ENCODE measurements at regions not wholly inside any gene's neighbourhood (a gene's known extent, or its start where the extent isn't known, plus 50 kb on each side); places are given as distances from the start of the nearest gene placed in this dataset.

DNA sequence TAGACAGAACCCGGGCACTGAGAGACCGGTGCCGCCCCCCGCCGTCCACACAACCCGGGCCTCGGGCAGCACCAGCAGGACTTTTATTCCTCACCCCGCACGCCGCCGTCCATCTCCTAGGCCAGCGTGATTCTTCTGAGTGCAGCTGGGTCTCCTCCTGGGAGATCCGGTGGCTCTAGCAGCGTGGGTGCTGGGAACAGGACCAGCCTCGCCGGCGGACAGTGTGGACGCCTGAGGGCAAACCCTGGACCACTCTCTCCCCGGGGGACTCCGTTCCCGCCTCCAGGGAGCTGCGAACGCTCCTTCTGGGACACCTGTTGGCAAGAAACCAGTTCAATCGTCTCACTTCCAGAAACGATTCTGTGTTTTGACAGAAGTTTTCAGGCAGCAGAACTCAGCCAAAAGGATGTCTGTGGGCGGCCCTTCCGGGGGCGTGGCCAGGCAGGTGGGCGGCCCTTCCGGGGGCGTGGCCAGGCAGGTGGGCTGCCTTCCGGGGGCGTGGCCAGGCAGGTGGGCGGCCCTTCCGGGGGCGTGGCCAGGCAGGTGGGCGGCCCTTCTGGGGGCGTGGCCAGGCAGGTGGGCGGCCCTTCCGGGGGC is 130.7 kb downstream of the DLL1 start:
- H3K36me3 ChIP-seq = no peaks in the 10 kb centered on the region
- no peak for DNase-seq
- H3K4me3 ChIP-seq = no peak overlapping the region
- no peak for TF ChIP-seq POLR2A (IDR thresholded peaks at IDR 0.05)
- no peak for TF ChIP-seq CTCF (IDR thresholded peaks at IDR 0.05)
- H3K27me3 ChIP-seq = no peaks in the 10 kb centered on the region
- H3K4me1 ChIP-seq = no peaks in the 10 kb centered on the region
- intact Hi-C loops (cut with DNase I; ENCODE audit: low total_unique reads) = no loop called here
- no peaks in the 10 kb centered on the region for H3K9me3 ChIP-seq
- H3K27ac ChIP-seq = no peak overlapping the region

DNA sequence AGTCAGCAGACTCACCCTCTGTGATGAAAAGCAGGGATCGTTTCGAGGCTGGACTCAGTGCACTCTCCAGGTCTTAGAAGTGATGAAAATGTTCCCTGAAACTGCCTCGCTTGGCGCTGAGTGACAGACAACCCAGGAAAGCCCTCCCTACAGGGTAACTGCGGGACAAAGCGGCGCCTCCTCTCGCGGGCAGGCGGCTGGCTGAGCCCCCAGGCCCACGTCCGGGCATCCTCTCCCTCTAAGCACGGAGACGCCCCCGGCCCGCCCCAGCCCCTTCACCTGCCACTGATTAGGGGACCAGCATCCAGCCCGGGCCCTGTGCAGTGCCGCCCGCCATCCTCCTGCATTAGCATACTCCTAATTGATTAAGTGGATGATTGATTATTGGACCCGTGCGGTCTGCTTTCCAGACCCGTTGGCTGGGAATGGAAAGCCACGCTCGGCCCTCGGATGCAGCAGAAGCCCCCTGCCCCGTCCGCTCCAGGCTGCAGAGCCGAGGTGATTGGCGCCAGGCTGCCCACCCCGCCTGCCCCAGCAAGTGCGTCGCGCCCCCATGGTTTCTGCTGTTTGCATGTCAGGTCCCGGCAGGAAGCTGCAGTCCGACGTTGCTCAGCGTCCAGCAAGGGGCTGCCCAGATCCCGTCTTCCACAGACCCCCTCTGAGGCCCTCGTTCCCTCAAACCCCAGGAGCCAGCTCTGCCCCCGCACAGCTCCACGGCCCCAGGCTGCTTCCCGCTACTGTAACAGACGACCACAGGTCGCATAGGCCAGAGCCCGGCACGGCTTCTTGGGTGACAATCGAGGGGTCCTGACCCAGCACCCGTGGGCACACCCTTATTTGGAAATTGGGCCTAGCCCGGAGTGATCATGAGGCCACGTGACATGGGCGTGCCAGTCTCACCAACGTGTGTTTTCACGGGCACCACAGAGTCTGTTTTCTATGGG is 131.6 kb downstream of the DLL1 start:
- no peak for DNase-seq
- Histone ChIP-seq H3K27me3 (no peaks in the 10 kb centered on the region), H3K4me3 (no peak overlapping the region), H3K36me3 (no peaks in the 10 kb centered on the region), H3K9me3 (no peaks in the 10 kb centered on the region), H3K27ac (no peak overlapping the region), H3K4me1 (no peaks in the 10 kb centered on the region)
- TF ChIP-seq POLR2A (IDR thresholded peaks at IDR 0.05) = no peak
- intact Hi-C loops (cut with DNase I; ENCODE audit: low total_unique reads) = no loop called here

GRCh38 chr6:170158296-170159021 is 132.4 kb downstream of the DLL1 start:
- Histone ChIP-seq H3K36me3 (no peaks in the 10 kb centered on the region), H3K27ac (no peak overlapping the region), H3K4me3 (no peak overlapping the region), H3K9me3 (no peaks in the 10 kb centered on the region), H3K4me1 (no peaks in the 10 kb centered on the region), H3K27me3 (no peaks in the 10 kb centered on the region)
- no peak for DNase-seq
- TF ChIP-seq POLR2A (IDR thresholded peaks at IDR 0.05) (no peak), CTCF (IDR thresholded peaks at IDR 0.05) (no peak)
- intact Hi-C loops (cut with DNase I; ENCODE audit: low total_unique reads) = no loop called here

GRCh38 chr6:170157567-170158218 is 133.2 kb downstream of the DLL1 start:
- Histone ChIP-seq H3K4me3 (no peak overlapping the region), H3K27me3 (no peaks in the 10 kb centered on the region), H3K9me3 (no peaks in the 10 kb centered on the region), H3K36me3 (no peaks in the 10 kb centered on the region), H3K27ac (no peak overlapping the region), H3K4me1 (no peaks in the 10 kb centered on the region)
- intact Hi-C loops (cut with DNase I; ENCODE audit: low total_unique reads) = no loop called here
- no peak for DNase-seq
- TF ChIP-seq POLR2A (IDR thresholded peaks at IDR 0.05) (no peak), CTCF (IDR thresholded peaks at IDR 0.05) (no peak)
